ENCODE measurements at regions not wholly inside any gene's neighbourhood (a gene's known extent, or its start where the extent isn't known, plus 50 kb on each side); places are given as distances from the start of the nearest gene placed in this dataset.

DNA sequence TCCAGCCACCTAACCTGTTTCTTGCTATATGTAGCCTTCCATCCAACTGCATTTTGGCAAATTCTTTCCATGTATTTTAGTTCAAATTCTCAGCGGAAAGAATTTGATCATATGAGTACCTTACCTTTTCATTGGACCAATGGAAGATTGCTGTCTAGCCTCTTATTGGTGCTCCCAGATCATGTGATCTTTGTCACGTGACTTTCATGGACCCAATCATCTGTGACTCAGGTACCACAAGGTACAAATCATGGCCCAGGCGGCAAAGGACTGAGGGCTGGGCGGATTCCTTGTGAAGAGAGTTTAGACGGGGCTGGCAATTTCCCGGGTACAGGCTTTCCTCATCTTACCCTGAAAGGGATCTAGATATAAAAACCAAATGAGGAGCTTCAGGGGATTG lies 85.9 kb upstream of the TBX20 start:
- H3K4me3 ChIP-seq (ENCODE audit: low read length) = no peak overlapping the region
- DNase-seq (ENCODE audit: low read depth) = no peak
- TF ChIP-seq, protein P1, sequence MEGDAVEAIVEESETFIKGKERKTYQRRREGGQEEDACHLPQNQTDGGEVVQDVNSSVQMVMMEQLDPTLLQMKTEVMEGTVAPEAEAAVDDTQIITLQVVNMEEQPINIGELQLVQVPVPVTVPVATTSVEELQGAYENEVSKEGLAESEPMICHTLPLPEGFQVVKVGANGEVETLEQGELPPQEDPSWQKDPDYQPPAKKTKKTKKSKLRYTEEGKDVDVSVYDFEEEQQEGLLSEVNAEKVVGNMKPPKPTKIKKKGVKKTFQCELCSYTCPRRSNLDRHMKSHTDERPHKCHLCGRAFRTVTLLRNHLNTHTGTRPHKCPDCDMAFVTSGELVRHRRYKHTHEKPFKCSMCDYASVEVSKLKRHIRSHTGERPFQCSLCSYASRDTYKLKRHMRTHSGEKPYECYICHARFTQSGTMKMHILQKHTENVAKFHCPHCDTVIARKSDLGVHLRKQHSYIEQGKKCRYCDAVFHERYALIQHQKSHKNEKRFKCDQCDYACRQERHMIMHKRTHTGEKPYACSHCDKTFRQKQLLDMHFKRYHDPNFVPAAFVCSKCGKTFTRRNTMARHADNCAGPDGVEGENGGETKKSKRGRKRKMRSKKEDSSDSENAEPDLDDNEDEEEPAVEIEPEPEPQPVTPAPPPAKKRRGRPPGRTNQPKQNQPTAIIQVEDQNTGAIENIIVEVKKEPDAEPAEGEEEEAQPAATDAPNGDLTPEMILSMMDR (conservative IDR thresholded peaks at IDR 0.05; ENCODE audit: low read length) = no peak

DNA sequence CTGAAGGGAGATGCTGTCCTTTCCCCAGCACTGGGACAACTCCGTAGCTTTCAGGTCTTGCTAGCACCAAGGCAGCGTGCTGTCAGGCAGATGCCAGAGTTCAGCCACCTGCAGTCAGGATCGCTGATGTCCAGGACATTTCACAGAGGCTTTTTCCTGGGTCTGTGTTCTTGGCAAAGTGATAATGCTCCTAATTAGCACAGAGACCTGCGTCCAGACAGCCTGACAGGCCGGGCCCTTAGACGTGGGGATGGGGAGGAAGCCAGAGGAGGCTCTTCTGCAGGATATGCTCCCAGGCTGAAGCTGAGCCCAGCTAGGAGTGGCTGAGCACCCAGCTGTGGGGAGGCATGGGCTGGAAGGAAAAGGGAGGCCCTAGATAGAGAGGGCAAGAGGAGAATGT lies 82.5 kb upstream of the TBX20 start:
- no peak overlapping the region for H3K4me3 ChIP-seq (ENCODE audit: low read length)
- no peak for DNase-seq (ENCODE audit: low read depth)
- TF ChIP-seq, protein P1 (conservative IDR thresholded peaks at IDR 0.05; ENCODE audit: low read length) = no peak

DNA sequence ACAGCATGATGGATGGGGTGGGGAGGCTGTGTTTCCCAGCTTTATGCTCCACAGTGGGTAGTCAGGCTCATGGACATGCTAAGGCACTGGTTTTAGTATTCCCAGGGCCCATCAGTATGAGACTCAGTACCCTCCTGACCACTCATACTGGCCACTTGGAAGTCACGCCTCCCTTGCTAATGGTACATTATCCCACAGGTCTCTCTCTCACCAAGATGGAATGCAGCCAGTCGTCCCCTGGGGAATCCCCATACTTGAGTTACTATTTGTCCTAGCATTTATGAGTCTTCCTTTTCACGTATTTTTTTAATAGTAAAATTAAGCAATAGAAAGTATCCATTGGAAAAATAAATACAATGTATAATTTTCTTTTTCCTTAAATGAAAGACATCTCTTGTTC lies 80.6 kb upstream of the TBX20 start:
- H3K4me3 ChIP-seq (ENCODE audit: low read length) = no peak overlapping the region
- no peak for DNase-seq (ENCODE audit: low read depth)
- TF ChIP-seq, protein P1 (conservative IDR thresholded peaks at IDR 0.05; ENCODE audit: low read length) = no peak

DNA sequence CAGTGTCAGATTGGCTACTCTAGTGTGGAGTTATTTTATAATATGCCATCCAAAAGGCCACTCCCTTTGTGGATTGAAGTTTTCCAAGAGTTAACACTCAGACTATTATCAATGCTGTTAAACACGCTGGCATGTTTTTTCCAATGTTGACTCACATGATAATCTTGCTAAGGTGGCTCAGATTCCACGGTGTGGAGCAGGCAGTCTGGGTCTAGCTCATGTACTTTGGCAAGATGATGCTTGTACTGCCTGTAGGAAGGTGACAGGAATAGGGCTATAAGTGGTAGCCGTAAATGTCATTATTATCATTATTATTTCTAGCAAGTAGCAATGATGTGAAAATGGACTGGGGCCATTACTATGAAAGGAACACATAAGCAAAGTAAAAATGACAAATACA lies 79.4 kb upstream of the TBX20 start:
- TF ChIP-seq, protein P1 (conservative IDR thresholded peaks at IDR 0.05; ENCODE audit: low read length) = no peak
- no peak for DNase-seq (ENCODE audit: low read depth)
- no peak overlapping the region for H3K4me3 ChIP-seq (ENCODE audit: low read length)

DNA sequence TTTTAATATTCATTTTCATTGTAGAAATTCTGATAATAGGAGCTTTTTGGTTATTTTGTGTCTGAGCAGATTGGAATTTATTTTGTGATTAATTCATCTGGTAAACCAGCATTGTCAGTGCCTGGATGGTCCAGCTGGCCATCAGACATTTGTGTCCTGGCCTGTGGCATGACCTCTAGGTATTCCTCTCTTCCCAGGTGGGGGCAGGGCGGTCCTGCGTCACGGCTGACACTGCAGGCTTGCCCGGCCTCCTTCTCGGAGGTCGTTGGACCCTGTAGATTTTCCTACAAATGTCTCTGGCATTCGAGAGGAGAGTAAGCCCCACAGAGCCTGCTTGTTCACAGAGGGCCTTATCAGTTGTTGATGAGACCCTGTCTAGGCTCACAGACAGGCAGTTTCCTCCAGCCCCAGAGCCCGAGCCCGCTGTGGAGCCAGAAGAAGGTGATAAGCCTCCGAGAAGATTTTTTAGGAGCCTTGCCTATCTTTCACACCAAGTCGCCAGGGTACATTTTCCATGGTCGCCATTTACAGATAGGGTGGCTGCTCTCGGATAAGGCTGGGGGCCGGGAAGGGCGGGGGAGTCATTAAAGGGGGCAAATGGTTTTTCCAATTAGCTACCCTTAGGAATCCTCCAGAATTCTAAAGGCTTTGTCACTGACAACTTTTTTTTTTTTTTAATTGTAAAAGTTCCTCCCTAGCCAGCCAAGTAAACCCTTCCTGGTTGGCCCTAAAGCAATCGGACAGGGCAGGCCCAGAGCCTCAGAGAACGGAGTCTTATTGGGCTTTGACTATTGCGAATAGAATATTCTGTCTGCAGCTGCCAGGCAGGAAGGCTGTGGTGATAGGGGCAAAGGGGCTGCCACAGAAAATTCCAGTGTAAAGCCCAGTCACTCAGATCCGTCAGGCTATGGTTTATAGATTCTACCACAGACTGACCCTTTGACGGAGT lies 78.1 kb upstream of the TBX20 start:
- H3K4me3 ChIP-seq (ENCODE audit: low read length) = no peak overlapping the region
- TF ChIP-seq, protein P1 (conservative IDR thresholded peaks at IDR 0.05; ENCODE audit: low read length) = no peak
- DNase-seq (ENCODE audit: low read depth) = no peak

DNA sequence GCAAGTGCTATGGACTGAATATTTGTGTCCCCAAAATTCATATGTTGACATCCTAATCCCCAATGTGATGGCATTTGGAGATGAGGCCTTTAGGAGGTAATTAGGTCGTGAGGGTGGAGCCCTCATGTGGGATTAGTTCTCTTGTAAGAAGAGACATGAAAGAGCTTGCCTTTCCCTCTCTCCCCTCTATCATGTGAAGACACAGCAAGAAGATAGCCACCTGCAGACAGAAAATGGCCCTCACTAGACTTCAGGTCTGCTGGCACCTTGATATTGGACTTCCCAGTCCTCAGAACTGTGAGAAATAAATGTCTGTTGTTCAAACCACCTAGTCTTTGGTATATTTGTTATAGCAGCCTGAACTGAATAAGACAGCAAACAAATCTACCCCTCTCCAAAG lies 75.1 kb upstream of the TBX20 start:
- TF ChIP-seq, protein P1 (conservative IDR thresholded peaks at IDR 0.05; ENCODE audit: low read length) = no peak

DNA sequence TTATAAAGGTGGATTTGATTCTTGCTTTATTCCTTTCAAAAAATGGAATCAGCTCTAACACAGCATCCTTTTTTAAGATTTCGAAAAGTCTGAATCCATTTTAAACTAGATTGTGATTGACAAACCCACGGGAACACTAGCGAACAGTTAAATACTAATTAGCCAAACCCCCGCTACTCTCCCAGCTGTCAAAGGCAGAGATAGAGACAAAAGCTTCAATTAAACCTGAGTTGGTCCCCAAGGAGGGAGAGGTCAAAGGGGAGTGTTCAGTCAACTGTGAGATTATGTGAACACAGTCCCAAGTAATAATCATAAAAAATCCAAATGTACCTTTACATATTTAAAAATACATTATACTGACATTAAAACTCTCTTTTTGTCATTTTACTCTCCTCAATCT lies 65.7 kb upstream of the TBX20 start:
- no peak overlapping the region for H3K4me3 ChIP-seq (ENCODE audit: low read length)
- TF ChIP-seq, protein P1 (conservative IDR thresholded peaks at IDR 0.05; ENCODE audit: low read length) = no peak
- no peak for DNase-seq (ENCODE audit: low read depth)

More for the DNA sequence above, 75.1 kb upstream of the TBX20 start:
- DNase-seq (ENCODE audit: low read depth) = no peak
- no peak overlapping the region for H3K4me3 ChIP-seq (ENCODE audit: low read length)
